GM20000 (cell line): ENCODE measurements at regions not wholly inside any gene's neighbourhood (a gene's known extent, or its start where the extent isn't known, plus 50 kb on each side); places are given as distances from the start of the nearest gene placed in this dataset.
"Not testable (repeated sequence)": the region's sequence is repeated elsewhere in the genome, so short reads cannot be mapped to it uniquely, and the experiment has no call there.

Source experiments
- DNase-seq: peaks from one replicate; pipeline ENCODE4 v3.0.0; 2012; ENCODE audit warnings: low spot score
- TF ChIP-seq, protein P1 (sequence below): IDR thresholded peaks from 2 replicates; pipeline ENCODE4 v1.5.1; 2012; ENCODE audit warnings: mild to moderate bottlenecking, control low read depth; ENCODE audit errors: extremely low read depth, missing control alignments

DNA sequence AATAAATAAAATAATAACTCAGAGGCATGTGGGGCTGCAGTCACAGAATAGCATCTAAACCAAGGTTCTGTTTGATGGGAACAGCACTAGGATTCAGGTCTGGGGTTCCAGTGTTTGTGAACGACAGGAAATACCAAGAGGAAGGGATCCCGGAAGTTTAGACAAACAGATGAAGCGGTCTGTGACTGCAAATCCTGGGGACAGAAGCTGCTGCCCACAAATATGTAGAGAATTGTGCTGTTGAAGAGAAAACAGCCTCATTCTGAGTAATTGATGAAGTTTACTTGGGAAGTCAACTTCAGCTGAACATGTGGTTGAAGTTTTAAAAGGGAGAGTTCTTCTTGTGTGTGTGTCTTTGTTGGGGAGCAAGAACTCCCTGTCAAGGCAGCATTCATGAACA lies 98.4 kb upstream of the TBX5 start:
- TF ChIP-seq, protein P1, sequence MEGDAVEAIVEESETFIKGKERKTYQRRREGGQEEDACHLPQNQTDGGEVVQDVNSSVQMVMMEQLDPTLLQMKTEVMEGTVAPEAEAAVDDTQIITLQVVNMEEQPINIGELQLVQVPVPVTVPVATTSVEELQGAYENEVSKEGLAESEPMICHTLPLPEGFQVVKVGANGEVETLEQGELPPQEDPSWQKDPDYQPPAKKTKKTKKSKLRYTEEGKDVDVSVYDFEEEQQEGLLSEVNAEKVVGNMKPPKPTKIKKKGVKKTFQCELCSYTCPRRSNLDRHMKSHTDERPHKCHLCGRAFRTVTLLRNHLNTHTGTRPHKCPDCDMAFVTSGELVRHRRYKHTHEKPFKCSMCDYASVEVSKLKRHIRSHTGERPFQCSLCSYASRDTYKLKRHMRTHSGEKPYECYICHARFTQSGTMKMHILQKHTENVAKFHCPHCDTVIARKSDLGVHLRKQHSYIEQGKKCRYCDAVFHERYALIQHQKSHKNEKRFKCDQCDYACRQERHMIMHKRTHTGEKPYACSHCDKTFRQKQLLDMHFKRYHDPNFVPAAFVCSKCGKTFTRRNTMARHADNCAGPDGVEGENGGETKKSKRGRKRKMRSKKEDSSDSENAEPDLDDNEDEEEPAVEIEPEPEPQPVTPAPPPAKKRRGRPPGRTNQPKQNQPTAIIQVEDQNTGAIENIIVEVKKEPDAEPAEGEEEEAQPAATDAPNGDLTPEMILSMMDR: no peak
- no peak for DNase-seq

DNA sequence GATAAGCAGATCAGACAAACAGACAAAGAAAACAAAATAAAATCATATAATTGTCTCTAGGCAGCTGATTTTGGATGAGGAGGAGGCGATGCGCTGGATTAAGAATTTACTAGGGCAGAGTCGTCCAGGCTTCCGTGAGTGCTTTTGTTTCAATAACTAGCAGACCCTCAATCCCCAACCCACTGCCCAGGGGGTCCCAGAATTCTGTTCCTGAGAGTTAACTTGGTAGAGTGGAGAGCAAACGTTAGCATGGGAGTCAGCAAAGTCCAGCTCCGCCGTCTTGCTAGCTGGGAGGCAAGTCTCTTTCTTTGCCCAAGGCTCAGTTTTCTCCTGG lies 95.5 kb upstream of the TBX5 start:
- DNase-seq: no peak
- TF ChIP-seq, protein P1: no peak

DNA sequence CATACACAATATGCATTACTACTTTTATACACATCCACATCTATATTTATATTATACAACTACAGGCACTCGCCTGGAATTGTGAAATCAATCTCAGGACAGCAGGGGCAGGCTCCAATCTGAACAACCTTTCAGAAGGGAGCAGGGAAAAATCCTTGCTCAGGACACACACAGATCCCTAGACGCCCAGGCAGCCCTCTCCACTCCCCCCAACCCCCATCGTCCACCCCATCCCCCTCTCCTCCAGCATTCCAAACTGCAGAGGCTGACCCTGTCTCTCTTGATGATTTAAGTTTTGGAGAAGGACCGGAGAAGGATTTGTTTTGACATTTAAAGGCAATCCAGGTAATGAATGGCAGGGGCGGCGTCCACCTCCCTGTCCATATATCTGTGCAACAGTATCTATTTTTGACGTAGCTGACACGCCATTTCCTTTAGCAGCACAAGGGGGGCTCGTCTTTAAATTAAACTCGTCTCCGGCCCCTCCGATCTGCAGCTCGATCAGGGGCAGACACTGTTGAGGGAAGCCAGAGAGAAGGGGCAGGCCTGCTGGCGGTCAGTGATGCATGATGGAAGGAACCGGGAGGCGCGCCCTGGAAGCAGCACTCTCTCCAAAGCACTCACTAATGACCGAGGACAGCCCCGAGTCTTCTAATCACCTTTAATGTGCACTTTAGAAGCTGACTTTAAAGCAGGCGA lies 95.0 kb upstream of the TBX5 start:
- TF ChIP-seq, protein P1: no peak
- no peak for DNase-seq

DNA sequence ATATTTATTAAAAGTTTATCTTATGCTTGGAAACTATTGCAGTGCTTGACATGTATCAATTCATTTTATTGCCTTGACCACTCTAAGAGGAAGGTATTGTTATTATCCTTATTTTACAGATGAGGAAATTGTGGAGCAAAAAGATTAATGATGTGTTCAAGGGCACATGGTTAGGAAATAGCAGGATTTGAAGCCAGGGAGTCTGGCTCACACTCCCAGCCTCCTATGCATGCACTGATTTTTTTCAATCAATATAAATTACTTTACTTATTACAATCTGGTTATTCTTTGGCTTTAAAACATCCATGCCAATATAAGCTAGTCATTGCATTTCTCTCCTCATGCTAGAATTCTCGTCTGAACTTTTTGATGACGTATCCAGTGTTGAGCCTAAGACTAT lies 94.2 kb upstream of the TBX5 start:
- TF ChIP-seq, protein P1: no peak
- DNase-seq: no peak

DNA sequence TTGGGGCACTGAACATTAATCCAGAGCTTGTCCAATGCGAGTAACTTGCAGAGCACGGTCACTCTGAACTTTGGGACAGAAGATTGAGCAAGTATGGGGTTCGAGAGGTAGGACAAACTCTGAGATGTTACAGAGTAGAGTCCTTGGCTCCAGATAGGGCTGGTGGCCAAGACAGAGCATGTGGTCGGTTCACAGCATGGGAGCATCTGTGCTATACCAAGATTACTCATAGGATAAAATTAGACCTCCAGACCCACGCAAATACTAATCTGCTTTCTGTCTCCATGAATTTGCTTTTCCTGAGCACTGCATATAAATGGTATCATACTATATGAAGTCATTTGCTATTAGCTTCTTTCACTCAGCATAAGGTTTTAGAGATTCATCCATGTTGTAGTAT lies 93.4 kb upstream of the TBX5 start:
- TF ChIP-seq, protein P1: no peak
- no peak for DNase-seq

DNA sequence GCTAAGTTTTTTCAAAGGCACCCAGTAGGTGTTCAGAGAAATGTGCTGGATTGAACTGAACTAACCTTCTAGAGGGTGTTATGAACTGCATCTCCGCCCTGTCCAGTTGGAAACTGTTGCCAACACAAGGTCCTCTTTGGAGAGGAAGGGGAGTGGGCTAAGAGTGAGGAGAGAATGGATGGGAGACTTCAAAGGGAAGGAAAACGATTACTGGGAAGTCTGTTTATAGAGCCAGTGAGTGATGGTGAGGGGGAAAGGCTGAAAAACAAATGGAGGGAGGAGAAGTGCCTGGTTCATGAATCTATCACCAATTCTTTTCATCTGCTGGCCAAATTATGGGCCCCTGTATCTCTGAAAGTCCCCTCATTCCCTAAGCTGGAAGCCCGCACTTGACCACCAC lies 86.0 kb upstream of the TBX5 start:
- DNase-seq: no peak
- TF ChIP-seq, protein P1: no peak

DNA sequence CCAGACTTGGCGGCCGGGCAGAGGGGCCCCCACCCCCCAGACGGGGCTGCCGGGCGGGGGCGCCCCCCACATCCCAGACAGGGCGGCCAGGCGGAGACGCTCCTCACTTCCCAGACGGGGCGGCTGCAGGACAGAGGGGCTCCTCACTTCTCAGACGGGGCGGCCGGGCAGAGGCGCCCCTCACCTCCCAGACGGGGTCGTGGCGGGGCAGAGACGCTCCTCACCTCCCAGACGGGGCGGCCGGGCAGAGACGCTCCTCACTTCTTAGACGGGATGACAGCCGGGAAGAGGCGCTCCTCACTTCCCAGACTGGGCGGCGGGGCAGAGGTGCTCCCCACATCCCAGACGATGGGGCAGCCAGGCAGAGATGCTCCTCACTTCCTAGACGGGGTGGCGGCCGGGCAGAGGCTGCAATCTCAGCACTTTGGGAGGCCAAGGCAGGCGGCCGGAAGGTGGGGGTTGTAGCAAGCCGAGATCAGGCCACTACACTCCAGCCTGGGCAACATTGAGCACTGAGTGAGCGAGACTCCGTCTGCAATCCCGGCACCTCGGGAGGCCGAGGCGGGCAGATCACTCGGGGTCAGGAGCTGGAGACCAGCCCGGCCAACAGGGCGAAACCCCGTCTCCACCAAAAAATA lies 79.0 kb upstream of the TBX5 start:
- not testable (repeated sequence) for DNase-seq

DNA sequence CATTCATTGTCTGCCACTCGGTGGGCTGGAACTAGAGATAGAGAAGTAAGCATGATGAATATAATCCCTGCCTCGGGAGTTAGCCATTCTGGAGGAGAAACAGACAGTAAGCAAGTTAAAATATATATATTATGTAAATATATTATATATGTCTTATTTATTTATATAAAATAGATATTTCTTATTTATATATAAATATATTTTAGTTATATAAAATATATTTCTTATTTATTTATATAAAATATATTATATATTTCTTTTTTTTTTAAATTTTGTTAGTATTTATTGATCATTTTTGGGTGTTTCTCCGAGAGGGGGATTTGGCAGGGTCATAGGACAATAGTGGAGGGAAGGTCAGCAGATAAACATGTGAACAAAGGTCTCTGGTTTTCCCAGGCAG lies 78.1 kb upstream of the TBX5 start:
- DNase-seq: no peak
- TF ChIP-seq, protein P1: no peak
